ENCODE measurements at regions not wholly inside any gene's neighbourhood (a gene's known extent, or its start where the extent isn't known, plus 50 kb on each side); places are given as distances from the start of the nearest gene placed in this dataset.

- TF ChIP-seq CTCF (IDR thresholded peaks at IDR 0.05; ENCODE audit: low read depth, low read length), result no peak
- no peak for DNase-seq (ENCODE audit: low read depth in 2 of 2)
- H3K4me3 ChIP-seq (replicated peaks in 1 of 2; ENCODE audit: low read depth in 2 of 2, low read length in 2 of 2), result no peak overlapping the region
Observed at GRCh38 chr18:75592527-75592926, 165.0 kb upstream of the SMIM21 start.

GRCh38 chr18:75588412-75588811 lies 160.9 kb upstream of the SMIM21 start:
- DNase-seq (ENCODE audit: low read depth in 2 of 2), result no peak
- TF ChIP-seq CTCF (IDR thresholded peaks at IDR 0.05; ENCODE audit: low read depth, low read length), result no peak
- no peak overlapping the region for H3K4me3 ChIP-seq (replicated peaks in 1 of 2; ENCODE audit: low read depth in 2 of 2, low read length in 2 of 2)

- no peak for DNase-seq (ENCODE audit: low read depth in 2 of 2)
- no peak overlapping the region for H3K4me3 ChIP-seq (replicated peaks in 1 of 2; ENCODE audit: low read depth in 2 of 2, low read length in 2 of 2)
- no peak for TF ChIP-seq CTCF (IDR thresholded peaks at IDR 0.05; ENCODE audit: low read depth, low read length)
Observed at GRCh38 chr18:75587131-75587530, 159.6 kb upstream of the SMIM21 start.

- no peak for TF ChIP-seq CTCF (IDR thresholded peaks at IDR 0.05; ENCODE audit: low read depth, low read length)
- DNase-seq (ENCODE audit: low read depth in 2 of 2), result no peak
- H3K4me3 ChIP-seq (replicated peaks in 1 of 2; ENCODE audit: low read depth in 2 of 2, low read length in 2 of 2), result no peak overlapping the region
Observed at GRCh38 chr18:75586130-75586889, 158.8 kb upstream of the SMIM21 start.

DNA sequence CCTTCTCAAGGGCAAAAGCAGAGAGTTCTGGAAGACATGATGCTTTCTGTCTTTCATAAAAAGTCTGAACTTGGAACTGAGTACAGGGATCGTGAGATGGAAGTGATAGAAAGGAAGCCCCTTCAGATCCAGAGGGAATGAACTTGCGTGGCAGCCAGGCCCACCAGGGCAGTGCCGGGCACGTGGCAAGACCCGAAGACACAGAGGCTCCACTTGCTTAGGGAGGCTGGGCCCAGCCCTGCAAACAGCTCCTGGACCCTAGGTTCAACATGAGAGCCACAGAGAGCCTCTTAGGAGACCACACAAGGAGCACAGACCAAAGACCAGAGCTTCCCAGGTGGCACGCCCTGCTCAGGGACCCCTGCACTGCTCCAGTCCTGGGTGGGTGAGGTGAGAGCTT lies 155.4 kb upstream of the SMIM21 start:
- H3K4me3 ChIP-seq (replicated peaks in 1 of 2; ENCODE audit: low read depth in 2 of 2, low read length in 2 of 2), result no peak overlapping the region
- TF ChIP-seq CTCF (IDR thresholded peaks at IDR 0.05; ENCODE audit: low read depth, low read length), result no peak

DNA sequence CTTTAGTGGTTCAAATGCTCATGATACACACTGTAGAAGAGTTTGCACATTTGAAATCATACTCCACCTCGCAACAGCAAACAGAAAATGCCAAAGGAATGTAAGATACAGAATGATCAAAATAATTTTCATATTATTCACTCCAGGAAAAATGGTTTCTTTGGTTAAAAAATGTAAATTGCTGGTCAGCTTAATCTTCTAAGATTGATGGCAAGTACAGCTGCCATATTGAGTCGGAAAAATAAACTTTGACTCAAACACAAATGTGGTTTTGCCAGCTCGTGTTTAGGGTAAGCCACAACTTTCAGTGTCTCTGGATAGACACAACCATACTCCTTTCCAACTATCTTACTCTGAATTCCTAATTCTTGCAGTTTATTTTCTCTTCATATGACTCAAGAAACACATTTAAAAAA lies 154.9 kb upstream of the SMIM21 start:
- no peak overlapping the region for H3K4me3 ChIP-seq (replicated peaks in 1 of 2; ENCODE audit: low read depth in 2 of 2, low read length in 2 of 2)
- no peak for DNase-seq (ENCODE audit: low read depth in 2 of 2)
- TF ChIP-seq CTCF (IDR thresholded peaks at IDR 0.05; ENCODE audit: low read depth, low read length), result no peak

More for the DNA sequence above, 155.4 kb upstream of the SMIM21 start:
- DNase-seq (ENCODE audit: low read depth in 2 of 2), result no peak
